ENCODE measurements at regions not wholly inside any gene's neighbourhood (a gene's known extent, or its start where the extent isn't known, plus 50 kb on each side); places are given as distances from the start of the nearest gene placed in this dataset.

DNA sequence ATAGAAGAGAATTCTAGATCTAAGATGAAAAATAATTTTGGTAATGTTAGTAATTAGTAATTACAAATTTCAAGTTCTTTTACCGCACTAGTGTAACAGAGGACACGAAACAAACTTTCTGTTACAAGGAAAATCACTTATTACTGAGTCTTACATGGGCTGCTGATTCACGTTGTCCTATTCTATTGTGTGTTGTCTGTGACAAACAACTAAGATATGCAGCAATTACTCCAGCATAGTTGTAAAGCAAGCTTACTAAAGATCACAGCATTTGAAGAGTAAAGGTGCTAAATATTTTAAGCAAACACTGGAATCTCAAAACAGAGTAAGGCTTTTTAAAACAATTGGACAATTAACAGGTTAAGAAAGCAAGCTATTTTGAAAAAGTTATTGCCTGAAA, 502.3 kb downstream of the KCNT2 start:
- no peak for TF ChIP-seq CEBPB (IDR thresholded peaks at IDR 0.05; ENCODE audit: low read depth)
- TF ChIP-seq, protein P1, sequence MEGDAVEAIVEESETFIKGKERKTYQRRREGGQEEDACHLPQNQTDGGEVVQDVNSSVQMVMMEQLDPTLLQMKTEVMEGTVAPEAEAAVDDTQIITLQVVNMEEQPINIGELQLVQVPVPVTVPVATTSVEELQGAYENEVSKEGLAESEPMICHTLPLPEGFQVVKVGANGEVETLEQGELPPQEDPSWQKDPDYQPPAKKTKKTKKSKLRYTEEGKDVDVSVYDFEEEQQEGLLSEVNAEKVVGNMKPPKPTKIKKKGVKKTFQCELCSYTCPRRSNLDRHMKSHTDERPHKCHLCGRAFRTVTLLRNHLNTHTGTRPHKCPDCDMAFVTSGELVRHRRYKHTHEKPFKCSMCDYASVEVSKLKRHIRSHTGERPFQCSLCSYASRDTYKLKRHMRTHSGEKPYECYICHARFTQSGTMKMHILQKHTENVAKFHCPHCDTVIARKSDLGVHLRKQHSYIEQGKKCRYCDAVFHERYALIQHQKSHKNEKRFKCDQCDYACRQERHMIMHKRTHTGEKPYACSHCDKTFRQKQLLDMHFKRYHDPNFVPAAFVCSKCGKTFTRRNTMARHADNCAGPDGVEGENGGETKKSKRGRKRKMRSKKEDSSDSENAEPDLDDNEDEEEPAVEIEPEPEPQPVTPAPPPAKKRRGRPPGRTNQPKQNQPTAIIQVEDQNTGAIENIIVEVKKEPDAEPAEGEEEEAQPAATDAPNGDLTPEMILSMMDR (IDR thresholded peaks at IDR 0.05 in 2 of 3, conservative IDR thresholded peaks at IDR 0.05 in 1 of 3; ENCODE audit: borderline replicate concordance in 1 of 3, insufficient read depth in 1 of 3, low read depth in 2 of 3, low read length in 2 of 3), result no peak
- TF ChIP-seq RAD21 (IDR thresholded peaks at IDR 0.05; ENCODE audit: low read depth), result no peak
- no peak for TF ChIP-seq YY1 (IDR thresholded peaks at IDR 0.05; ENCODE audit: extremely low read depth, insufficient replicate concordance, low read depth, low read length)
- no peak for TF ChIP-seq ELF1 (IDR thresholded peaks at IDR 0.05; ENCODE audit: borderline replicate concordance, low read depth)
- no peak for TF ChIP-seq POLR2AphosphoS5 (IDR thresholded peaks at IDR 0.05; ENCODE audit: low read depth, low read length)
- no peak for TF ChIP-seq EZH2 (IDR thresholded peaks at IDR 0.05)
- TF ChIP-seq EGR1 (IDR thresholded peaks at IDR 0.05; ENCODE audit: low read depth), result no peak
- TF ChIP-seq ZFX (IDR thresholded peaks at IDR 0.05), result no peak
- TF ChIP-seq, protein P2, sequence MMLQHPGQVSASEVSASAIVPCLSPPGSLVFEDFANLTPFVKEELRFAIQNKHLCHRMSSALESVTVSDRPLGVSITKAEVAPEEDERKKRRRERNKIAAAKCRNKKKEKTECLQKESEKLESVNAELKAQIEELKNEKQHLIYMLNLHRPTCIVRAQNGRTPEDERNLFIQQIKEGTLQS (IDR thresholded peaks at IDR 0.05), result no peak
- TF ChIP-seq TCF7L2 (IDR thresholded peaks at IDR 0.05; ENCODE audit: borderline replicate concordance, extremely low read depth, insufficient read depth, insufficient read length), result no peak
- no peak for TF ChIP-seq JUND (IDR thresholded peaks at IDR 0.05)

Measured in HCT116 (cell line).